Esophagus squamous epithelium (tissue), 5 donors: ENCODE measurements at regions not wholly inside any gene's neighbourhood (a gene's known extent, or its start where the extent isn't known, plus 50 kb on each side); places are given as distances from the start of the nearest gene placed in this dataset.

Experiments
- DNase-seq: peaks from one replicate; lab custom pipeline; 2025; lab: John Stamatoyannopoulos, UW
- H3K27ac ChIP-seq, 4 donors: fragments of 200-600 bp; sonication (generic); one replicate each; pipeline ENCODE4 v1.5.1; 2016 to 2019; ENCODE audit warnings: mild to moderate bottlenecking in 1 of 4
- H3K27me3 ChIP-seq, 4 donors: fragments of 200-600 bp; sonication (generic); 1 replicate in 3 of 4; 2 replicates in 1 of 4; pipeline versions ENCODE4 v1.5.1 to v1.6.0; 2017 to 2021; ENCODE audit warnings: antibody characterized with exemption in 1 of 4
- H3K36me3 ChIP-seq, 3 donors: fragments of 200-600 bp; sonication (generic); one replicate each; pipeline ENCODE4 v1.5.1; 2016 to 2019
- H3K4me1 ChIP-seq, 3 donors: fragments of 200-600 bp; sonication (generic); one replicate each; pipeline ENCODE4 v1.5.1; 2017 to 2019
- H3K4me3 ChIP-seq, 4 donors: fragments of 200-600 bp; sonication (generic); 1 replicate in 3 of 4; 2 replicates in 1 of 4; pipeline ENCODE4 v1.5.1; 2016 to 2019; ENCODE audit warnings: mild to moderate bottlenecking in 2 of 4, moderate library complexity in 1 of 4
- H3K9me3 ChIP-seq, 3 donors: fragments of 200-600 bp; sonication (generic); one replicate each; pipeline ENCODE4 v1.5.1; 2016 to 2019
- CTCF ChIP-seq, 6 experiments: fragments of 450-650 bp in 4 of 6; fragments of 200-600 bp in 2 of 6; sonication (generic) in 2 of 6; IDR thresholded peaks; one replicate each; pipeline ENCODE4 v1.5.1; 2016 to 2019; ENCODE audit warnings: antibody characterized with exemption in 6 of 6, mild to moderate bottlenecking in 4 of 6, moderate library complexity in 4 of 6
- POLR2A ChIP-seq, 4 donors: fragments of 450-650 bp; IDR thresholded peaks; one replicate each; pipeline ENCODE4 v1.6.1; 2017; ENCODE audit warnings: antibody characterized with exemption in 4 of 4, mild to moderate bottlenecking in 4 of 4, moderate library complexity in 3 of 4
- WGBS, 2 donors: methylation state at CpG; one replicate each; pipeline ENCODE4 v1.1.5; 2018; 5-methylcytosine and 5-hydroxymethylcytosine counted together
- intact Hi-C: fragments of 100-400 bp; cut with DNase I; formaldehyde crosslinking; loops from one replicate; pipeline ENCODE4 v1.15.0; 2022
- donor health status: DM: yes; HTN: yes; CAD: no.

GRCh38 chr6:133644548-133644891, 244.4 kb upstream of the TCF21 start:
- H3K4me1 ChIP-seq: peaks cover 0 to 6% (median 3%) of the 10 kb centered on the region in 3 donors
- no peaks in the 10 kb centered on the region for H3K27me3 ChIP-seq
- 43 to 71% methylated on average over 4 of the region's 4 CpGs for WGBS, 2 donors
- no peak for TF ChIP-seq CTCF (IDR thresholded peaks at IDR 0.05)
- no peak for TF ChIP-seq POLR2A (IDR thresholded peaks at IDR 0.05)
- H3K36me3 ChIP-seq: no peaks in the 10 kb centered on the region
- DNase-seq: no peak
- H3K4me3 ChIP-seq: no peak overlapping the region
- H3K27ac ChIP-seq: peak overlapping the region in 2 of 4 donors; percentile 44 to 47
- no peaks in the 10 kb centered on the region for H3K9me3 ChIP-seq
- intact Hi-C loops: no loop called here

- 36 to 43% methylated on average over 5 of the region's 5 CpGs for WGBS, 2 donors
- TF ChIP-seq POLR2A (IDR thresholded peaks at IDR 0.05) (no peak), CTCF (IDR thresholded peaks at IDR 0.05) (no peak)
- H3K9me3 ChIP-seq: no peaks in the 10 kb centered on the region
- no peak for DNase-seq
- no peak overlapping the region for H3K4me3 ChIP-seq
- no peaks in the 10 kb centered on the region for H3K36me3 ChIP-seq
- peak overlapping the region in 2 of 4 donors; percentile 44 to 47 for H3K27ac ChIP-seq
- peaks cover 0 to 6% (median 3%) of the 10 kb centered on the region in 3 donors for H3K4me1 ChIP-seq
- intact Hi-C loops: no loop called here
- no peaks in the 10 kb centered on the region for H3K27me3 ChIP-seq
Measured at GRCh38 chr6:133644892-133645619, 243.9 kb upstream of the TCF21 start.

- Histone ChIP-seq H3K9me3 (no peaks in the 10 kb centered on the region), H3K4me1 (peaks cover 0 to 6% (median 3%) of the 10 kb centered on the region in 3 donors), H3K27me3 (no peaks in the 10 kb centered on the region), H3K4me3 (no peak overlapping the region), H3K36me3 (no peaks in the 10 kb centered on the region), H3K27ac (peak overlapping the region in 2 of 4 donors; percentile 32 to 47)
- no peak for DNase-seq
- no peak for TF ChIP-seq CTCF (IDR thresholded peaks at IDR 0.05)
- TF ChIP-seq POLR2A (IDR thresholded peaks at IDR 0.05): no peak
- WGBS, 2 donors: 41 to 46% methylated on average over 4 of the region's 4 CpGs
- intact Hi-C loops: no loop called here
Measured at GRCh38 chr6:133645966-133646740, 242.8 kb upstream of the TCF21 start.

- intact Hi-C loops: no loop called here
- 68 to 81% methylated on average over 2 of the region's 2 CpGs for WGBS, 2 donors
- H3K36me3 ChIP-seq: no peaks in the 10 kb centered on the region
- H3K4me1 ChIP-seq: peaks cover 0 to 6% (median 3%) of the 10 kb centered on the region in 3 donors
- no peaks in the 10 kb centered on the region for H3K9me3 ChIP-seq
- H3K27ac ChIP-seq: no peak overlapping the region
- DNase-seq: no peak
- no peak overlapping the region for H3K4me3 ChIP-seq
- no peak for TF ChIP-seq CTCF (IDR thresholded peaks at IDR 0.05)
- no peak for TF ChIP-seq POLR2A (IDR thresholded peaks at IDR 0.05)
- no peaks in the 10 kb centered on the region for H3K27me3 ChIP-seq
Measured at GRCh38 chr6:133648581-133648980, 240.3 kb upstream of the TCF21 start.

GRCh38 chr6:133671376-133671775, 217.5 kb upstream of the TCF21 start:
- 30 to 40% methylated on average over 1 of the region's 1 CpG for WGBS, 2 donors
- no peak overlapping the region for H3K4me3 ChIP-seq
- no peaks in the 10 kb centered on the region for H3K4me1 ChIP-seq
- no peaks in the 10 kb centered on the region for H3K36me3 ChIP-seq
- DNase-seq: no peak
- TF ChIP-seq CTCF (IDR thresholded peaks at IDR 0.05) (no peak), POLR2A (IDR thresholded peaks at IDR 0.05) (no peak)
- no peaks in the 10 kb centered on the region for H3K9me3 ChIP-seq
- no peak overlapping the region for H3K27ac ChIP-seq
- intact Hi-C loops: no loop called here
- H3K27me3 ChIP-seq: no peaks in the 10 kb centered on the region
